ENCODE measurements at regions not wholly inside any gene's neighbourhood (a gene's known extent, or its start where the extent isn't known, plus 50 kb on each side); places are given as distances from the start of the nearest gene placed in this dataset.

DNA sequence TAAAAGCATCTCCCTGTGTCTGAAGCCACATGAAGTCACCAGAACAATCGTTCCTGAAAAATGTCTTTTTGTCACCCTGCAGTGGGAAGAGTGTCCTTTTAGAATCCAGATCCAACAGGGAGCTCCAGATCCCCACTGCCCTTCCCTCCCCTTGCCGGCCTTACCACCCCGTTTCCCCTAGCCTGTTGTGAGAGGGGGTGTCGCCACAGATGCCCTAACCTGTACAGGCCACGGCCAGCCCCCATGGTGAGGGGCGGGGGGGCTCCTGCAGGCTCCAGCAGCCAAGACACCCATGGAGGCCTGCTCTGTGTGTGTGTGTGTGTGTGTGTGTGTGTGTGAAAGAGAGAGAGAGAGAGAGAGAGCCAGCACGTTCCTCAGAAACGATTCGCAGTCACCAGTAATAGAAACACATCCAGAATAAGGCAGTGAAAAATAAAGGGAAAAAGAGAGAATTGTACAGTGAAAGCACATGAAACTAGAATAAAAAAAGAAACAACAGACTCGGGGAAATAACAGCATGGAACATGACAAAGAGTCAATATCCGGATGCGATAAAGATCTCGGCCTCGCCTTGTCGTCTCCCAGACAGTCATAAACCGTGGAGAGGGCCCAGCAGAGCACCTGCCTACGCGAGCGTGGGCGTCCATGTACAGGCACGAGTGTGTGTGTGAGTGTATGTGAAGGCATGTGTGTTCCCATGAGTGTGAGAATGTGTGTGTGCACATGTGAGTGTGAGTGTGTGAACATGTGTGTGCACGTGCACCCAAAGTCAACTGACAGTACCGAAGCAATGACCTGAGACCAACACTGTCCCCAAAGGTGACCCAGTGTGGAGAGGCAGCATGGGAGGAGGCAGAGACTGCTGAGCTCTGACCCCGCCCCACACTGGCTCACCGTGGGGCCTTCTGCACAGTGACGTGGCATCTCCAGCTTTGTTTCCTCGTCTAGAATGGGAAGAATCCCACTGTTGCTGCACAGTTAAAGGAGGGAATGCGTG is 303.8 kb downstream of the NPHP4 start:
- RAD21 ChIA-PET (ENCODE audit: unreplicated experiment) = no interaction called here
- intact Hi-C loops (cut with micrococcal nuclease; ENCODE audit: unreplicated experiment) (no loop called here), in situ Hi-C loops (cut with MboI) (loop anchor here (10.0 kb wide), 1 partner anchor 924 kb away; no protein-coding TSS in a partner anchor)
- H3K4me3 ChIP-seq = no peak overlapping the region
- no peak for FAIRE-seq
- CTCF ChIA-PET = no interaction called here
- 27% methylated on average over 28 of the region's 28 CpGs for WGBS (ENCODE audit: insufficient coverage, insufficient replicate concordance, low lambda C conversion rate, missing lambda C conversion rate)
- H4K20me1 ChIP-seq (ENCODE audit: control insufficient read depth, insufficient read depth) = no peaks in the 10 kb centered on the region
- BruUV-seq (replicated peaks) = no TSS peak
- H2AFZ ChIP-seq (ENCODE audit: control insufficient read depth, low read depth, low read length) = no peak overlapping the region
- SMC1A ChIA-PET (ENCODE audit: uncharacterized antibody, unreplicated experiment) = no interaction called here
- POLR2A ChIA-PET = no interaction called here
- no peak for ATAC-seq
- no peaks in the 10 kb centered on the region; the same call in 2 of the 3 replicates for H3K9me3 ChIP-seq (replicated peaks; ENCODE audit: control insufficient read depth, insufficient read depth, low read length)
- H3K79me2 ChIP-seq (ENCODE audit: control insufficient read depth, insufficient read depth, low read length) = no peaks in the 10 kb centered on the region
- no peak overlapping the region for H3K4me2 ChIP-seq (ENCODE audit: control insufficient read depth, insufficient read depth)
- DNase-seq (ENCODE audit: low read depth, low spot score) = no peak
- no peaks in the 10 kb centered on the region for H3K36me3 ChIP-seq (ENCODE audit: control insufficient read depth in 2 of 2, insufficient read depth in 2 of 2, low read length in 1 of 2)
- no peak for TF ChIP-seq FOS (IDR thresholded peaks at IDR 0.05; ENCODE audit: borderline replicate concordance, extremely low read depth, insufficient read length)
- TF ChIP-seq DPF2 (IDR thresholded peaks at IDR 0.05) = no peak
- no peak for TF ChIP-seq TCF7 (IDR thresholded peaks at IDR 0.05; ENCODE audit: borderline replicate concordance)
- no peaks in the 10 kb centered on the region for H3K4me1 ChIP-seq (ENCODE audit: control insufficient read depth, insufficient read depth, low read length)
- no peak overlapping the region for H3K9ac ChIP-seq (ENCODE audit: control insufficient read depth, insufficient read depth, low read length)
- no peak overlapping the region for H3K27ac ChIP-seq (ENCODE audit: control insufficient read depth, insufficient read depth)
- H3K27me3 ChIP-seq (replicated peaks in 1 of 2; ENCODE audit: control insufficient read depth in 2 of 2, insufficient read depth in 2 of 2, low read length in 1 of 2) = no peaks in the 10 kb centered on the region

DNA sequence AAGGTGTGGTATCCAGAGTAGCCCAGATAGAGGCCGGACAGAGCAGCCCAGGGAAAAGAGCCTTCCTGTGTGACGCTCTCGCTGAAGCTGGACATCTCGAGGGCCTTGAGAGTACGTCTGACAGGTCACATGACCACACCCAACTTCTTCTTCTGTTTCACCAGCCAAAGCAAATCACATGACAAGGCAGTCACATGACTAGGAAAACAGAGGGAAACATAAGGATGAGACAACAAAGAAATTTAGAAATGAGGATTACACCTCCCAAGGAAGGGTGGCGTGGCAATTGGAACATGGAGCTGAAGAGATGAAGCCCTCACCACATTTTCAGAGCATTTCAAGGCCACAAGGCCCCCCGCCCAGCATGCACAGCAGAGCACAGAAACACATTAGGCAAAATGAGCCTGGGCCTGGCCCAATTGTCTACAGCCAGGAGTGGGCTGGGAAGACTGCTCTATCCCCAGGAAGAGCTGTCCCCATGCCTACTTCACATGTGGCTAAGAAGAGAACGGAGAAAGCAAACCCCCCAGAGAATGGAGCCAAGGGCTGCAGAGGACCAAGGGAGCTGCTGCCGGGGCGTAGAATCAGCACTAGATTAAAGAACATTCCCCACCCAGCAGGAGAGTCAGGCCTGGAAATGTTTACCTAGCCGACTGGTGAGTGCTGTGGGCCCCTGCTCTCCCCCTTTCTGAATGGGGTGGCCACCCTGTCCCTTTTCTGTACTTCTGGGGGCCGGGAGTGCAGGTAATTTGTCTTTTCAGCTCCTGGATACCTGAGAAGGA is 305.1 kb downstream of the NPHP4 start:
- intact Hi-C loops (cut with micrococcal nuclease; ENCODE audit: unreplicated experiment) = no loop called here
- H3K27ac ChIP-seq (ENCODE audit: control insufficient read depth, insufficient read depth) = no peak overlapping the region
- ChIA-PET POLR2A (no interaction called here), SMC1A (ENCODE audit: uncharacterized antibody, unreplicated experiment) (no interaction called here), CTCF (no interaction called here), RAD21 (ENCODE audit: unreplicated experiment) (no interaction called here)
- 39% methylated on average over 12 of the region's 12 CpGs for WGBS (ENCODE audit: insufficient coverage, insufficient replicate concordance, low lambda C conversion rate, missing lambda C conversion rate)
- H3K4me1 ChIP-seq (ENCODE audit: control insufficient read depth, insufficient read depth, low read length) = no peaks in the 10 kb centered on the region
- no TSS peak for BruUV-seq (replicated peaks)
- H3K9me3 ChIP-seq (replicated peaks; ENCODE audit: control insufficient read depth, insufficient read depth, low read length) = no peaks in the 10 kb centered on the region; the same call in 2 of the 3 replicates
- no peak overlapping the region for H3K4me3 ChIP-seq
- no peak for DNase-seq (ENCODE audit: low read depth, low spot score)
- FAIRE-seq = no peak
- H4K20me1 ChIP-seq (ENCODE audit: control insufficient read depth, insufficient read depth) = no peaks in the 10 kb centered on the region
- no peaks in the 10 kb centered on the region for H3K79me2 ChIP-seq (ENCODE audit: control insufficient read depth, insufficient read depth, low read length)
- H3K27me3 ChIP-seq (replicated peaks in 1 of 2; ENCODE audit: control insufficient read depth in 2 of 2, insufficient read depth in 2 of 2, low read length in 1 of 2) = no peaks in the 10 kb centered on the region
- ATAC-seq = no peak
- no peak overlapping the region for H3K9ac ChIP-seq (ENCODE audit: control insufficient read depth, insufficient read depth, low read length)
- no peak overlapping the region for H2AFZ ChIP-seq (ENCODE audit: control insufficient read depth, low read depth, low read length)
- H3K4me2 ChIP-seq (ENCODE audit: control insufficient read depth, insufficient read depth) = no peak overlapping the region
- in situ Hi-C loops (cut with MboI) = loop anchor here (10.0 kb wide), 1 partner anchor 922 kb away; no protein-coding TSS in a partner anchor
- no peaks in the 10 kb centered on the region for H3K36me3 ChIP-seq (ENCODE audit: control insufficient read depth in 2 of 2, insufficient read depth in 2 of 2, low read length in 1 of 2)
- no peak for TF ChIP-seq GABPA (IDR thresholded peaks at IDR 0.05; ENCODE audit: low read depth)
- no peak for TF ChIP-seq SRF (IDR thresholded peaks at IDR 0.05; ENCODE audit: low read depth in 2 of 2, low read length in 2 of 2)
- TF ChIP-seq ZNF217 (IDR thresholded peaks at IDR 0.05) = no peak
- TF ChIP-seq EP300 (IDR thresholded peaks at IDR 0.05; ENCODE audit: borderline replicate concordance in 1 of 2, control insufficient read depth in 1 of 2, low read depth in 2 of 2, low read length in 2 of 2) = no peak
- TF ChIP-seq TARDBP (IDR thresholded peaks at IDR 0.05; ENCODE audit: borderline replicate concordance) = no peak
- no peak for TF ChIP-seq USF2 (IDR thresholded peaks at IDR 0.05; ENCODE audit: borderline replicate concordance, low read depth, low read length)
- TF ChIP-seq YY1 (IDR thresholded peaks at IDR 0.05; ENCODE audit: low read depth, low read length) = no peak
- TF ChIP-seq RAD51 (IDR thresholded peaks at IDR 0.05) = no peak
- TF ChIP-seq MEF2A (IDR thresholded peaks at IDR 0.05; ENCODE audit: insufficient read depth, low read depth, low read length) = no peak
- TF ChIP-seq, protein P1, sequence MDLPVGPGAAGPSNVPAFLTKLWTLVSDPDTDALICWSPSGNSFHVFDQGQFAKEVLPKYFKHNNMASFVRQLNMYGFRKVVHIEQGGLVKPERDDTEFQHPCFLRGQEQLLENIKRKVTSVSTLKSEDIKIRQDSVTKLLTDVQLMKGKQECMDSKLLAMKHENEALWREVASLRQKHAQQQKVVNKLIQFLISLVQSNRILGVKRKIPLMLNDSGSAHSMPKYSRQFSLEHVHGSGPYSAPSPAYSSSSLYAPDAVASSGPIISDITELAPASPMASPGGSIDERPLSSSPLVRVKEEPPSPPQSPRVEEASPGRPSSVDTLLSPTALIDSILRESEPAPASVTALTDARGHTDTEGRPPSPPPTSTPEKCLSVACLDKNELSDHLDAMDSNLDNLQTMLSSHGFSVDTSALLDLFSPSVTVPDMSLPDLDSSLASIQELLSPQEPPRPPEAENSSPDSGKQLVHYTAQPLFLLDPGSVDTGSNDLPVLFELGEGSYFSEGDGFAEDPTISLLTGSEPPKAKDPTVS (IDR thresholded peaks at IDR 0.05; ENCODE audit: low read depth, low read length) = no peak
- no peak for TF ChIP-seq NR2C2 (IDR thresholded peaks at IDR 0.05; ENCODE audit: borderline replicate concordance, control insufficient read depth, insufficient read length, low read depth)
